ENCODE measurements at regions not wholly inside any gene's neighbourhood (a gene's known extent, or its start where the extent isn't known, plus 50 kb on each side); places are given as distances from the start of the nearest gene placed in this dataset.

- no peak for DNase-seq
Measured at GRCh38 chr14:51552275-51552674, 99.4 kb upstream of the FRMD6 start.

DNA sequence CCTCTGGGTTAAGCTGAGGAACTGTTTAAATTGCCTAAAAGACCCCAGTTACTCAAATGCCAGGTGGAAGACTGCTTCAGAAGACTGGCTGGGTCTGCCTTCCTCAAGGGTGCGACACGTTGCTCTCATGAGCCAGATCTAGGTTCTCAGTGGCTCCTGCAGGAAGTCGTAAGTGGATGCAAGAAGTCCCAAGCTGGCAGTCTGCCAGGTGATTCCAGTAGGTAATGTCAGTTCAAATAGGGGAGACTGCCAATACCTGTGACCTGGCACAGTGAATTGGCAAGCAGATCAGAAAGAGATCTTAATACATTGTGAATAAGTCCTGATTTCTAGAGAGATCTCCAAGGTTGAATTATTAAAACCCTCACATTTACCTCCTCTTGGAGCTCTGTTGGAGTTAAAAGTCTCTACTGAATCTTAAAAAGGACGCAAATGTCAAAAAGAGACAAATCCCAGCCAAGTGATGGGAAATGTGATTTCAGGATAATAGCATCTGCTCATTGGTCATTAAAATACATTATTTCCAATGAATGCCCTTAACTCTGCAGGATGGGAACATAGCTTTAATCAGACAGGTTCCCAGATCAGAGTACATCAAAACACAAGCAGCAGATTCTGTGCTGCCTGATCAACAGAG lies 98.8 kb upstream of the FRMD6 start:
- peak; percentile 2 for DNase-seq

DNA sequence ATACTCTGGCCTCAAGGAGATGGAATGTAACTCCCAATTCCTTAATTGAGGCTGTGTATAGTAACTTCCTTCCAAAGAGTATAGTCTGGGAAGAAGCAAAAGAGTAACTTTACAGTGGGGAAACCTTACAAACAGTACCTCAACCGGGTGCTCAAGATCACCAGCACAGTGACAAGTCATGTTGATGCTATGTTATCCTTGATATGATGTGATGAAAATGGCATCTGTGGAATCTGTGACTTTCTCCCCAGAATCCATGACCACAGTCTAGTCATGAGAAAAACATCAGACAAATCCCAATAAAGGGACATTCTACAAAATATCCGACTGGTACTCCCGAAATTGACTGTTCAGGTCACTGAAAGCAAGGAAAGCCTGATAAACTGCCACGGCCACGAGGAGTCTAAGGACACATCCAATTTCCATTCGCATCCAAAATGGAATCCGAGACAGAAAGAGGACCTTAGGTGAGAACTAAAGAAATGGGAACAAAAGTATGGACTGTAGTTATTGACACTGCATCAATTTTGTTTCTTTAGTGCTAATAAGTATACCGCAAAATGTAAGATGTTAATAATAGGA lies 97.3 kb upstream of the FRMD6 start:
- DNase-seq, result no peak

DNA sequence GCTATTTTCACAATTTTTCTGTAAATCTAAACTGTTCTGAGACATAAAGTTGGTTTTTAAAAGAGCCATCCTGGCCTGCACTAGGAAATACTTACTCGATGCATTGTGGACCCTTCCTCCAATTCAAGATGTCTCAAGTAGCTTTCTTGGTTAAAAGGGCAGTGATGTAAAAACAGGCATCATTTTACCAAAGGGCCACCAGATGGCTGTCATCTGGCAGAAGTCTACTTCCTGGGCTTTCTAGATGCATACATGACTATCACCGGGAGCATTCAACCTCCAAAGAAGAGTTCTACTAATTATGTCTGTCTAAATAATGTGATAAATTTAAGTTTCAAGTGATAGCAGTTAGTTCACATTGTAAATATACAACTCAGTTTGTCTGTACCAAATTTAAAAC lies 96.8 kb upstream of the FRMD6 start:
- no peak for DNase-seq

DNA sequence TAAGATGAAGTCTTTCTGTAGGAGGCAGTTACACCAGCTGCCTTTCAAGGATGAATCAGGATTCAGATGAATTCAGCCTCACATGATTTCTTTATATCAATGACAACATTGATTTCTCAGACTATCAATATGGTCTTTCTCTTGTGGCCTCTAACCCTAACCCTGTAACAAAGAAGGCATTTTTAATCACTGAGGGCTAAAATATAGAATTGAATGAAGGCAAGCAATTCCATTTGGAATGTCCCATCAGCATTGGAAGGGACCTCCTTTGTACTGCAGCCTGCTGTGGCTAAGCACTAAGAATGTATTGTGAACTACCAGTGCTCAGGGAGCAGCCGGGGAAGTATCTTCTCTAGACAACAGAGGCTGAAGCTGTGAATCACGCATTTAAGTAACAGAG lies 90.6 kb upstream of the FRMD6 start:
- DNase-seq, result no peak

DNA sequence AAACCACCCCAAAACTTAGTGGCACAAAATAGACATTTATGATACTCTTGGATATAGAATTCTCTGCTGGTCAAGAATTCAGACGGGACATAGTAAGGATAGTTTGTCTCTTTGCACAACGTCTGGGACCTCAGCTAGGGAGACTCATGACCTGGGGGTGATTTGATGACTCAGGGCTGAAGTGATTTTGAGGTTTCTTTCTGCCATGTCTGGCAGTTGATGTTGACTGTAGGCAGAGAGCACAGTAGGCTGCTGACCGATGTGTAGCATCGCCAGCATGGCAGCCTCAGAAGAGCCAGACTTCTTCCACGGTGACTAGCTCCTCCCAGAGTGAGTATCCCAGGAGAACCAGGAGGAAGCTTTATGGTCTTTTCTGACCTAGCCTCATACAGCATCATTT lies 88.9 kb upstream of the FRMD6 start:
- DNase-seq, result no peak

DNA sequence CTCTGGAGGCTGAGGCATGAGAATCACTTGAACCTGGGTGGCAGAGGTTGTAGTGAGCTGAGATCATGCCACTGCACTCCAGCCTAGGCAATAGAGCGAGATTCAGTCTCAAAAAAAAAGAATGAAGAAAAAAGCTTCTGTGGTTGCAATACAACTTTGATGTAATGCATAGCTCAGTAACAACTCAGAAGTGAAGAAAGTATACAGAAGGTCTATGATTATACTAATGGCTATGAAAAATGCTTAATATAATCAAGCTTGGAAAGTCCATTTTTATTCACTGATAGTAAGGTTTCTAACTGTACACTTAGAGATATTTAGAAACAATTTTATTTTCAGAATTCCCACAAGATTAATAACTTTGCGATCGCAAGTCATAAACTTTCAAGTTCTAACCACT lies 88.2 kb upstream of the FRMD6 start:
- no peak for DNase-seq

GRCh38 chr14:51564460-51564859 lies 87.2 kb upstream of the FRMD6 start:
- peak; percentile 17 for DNase-seq

DNA sequence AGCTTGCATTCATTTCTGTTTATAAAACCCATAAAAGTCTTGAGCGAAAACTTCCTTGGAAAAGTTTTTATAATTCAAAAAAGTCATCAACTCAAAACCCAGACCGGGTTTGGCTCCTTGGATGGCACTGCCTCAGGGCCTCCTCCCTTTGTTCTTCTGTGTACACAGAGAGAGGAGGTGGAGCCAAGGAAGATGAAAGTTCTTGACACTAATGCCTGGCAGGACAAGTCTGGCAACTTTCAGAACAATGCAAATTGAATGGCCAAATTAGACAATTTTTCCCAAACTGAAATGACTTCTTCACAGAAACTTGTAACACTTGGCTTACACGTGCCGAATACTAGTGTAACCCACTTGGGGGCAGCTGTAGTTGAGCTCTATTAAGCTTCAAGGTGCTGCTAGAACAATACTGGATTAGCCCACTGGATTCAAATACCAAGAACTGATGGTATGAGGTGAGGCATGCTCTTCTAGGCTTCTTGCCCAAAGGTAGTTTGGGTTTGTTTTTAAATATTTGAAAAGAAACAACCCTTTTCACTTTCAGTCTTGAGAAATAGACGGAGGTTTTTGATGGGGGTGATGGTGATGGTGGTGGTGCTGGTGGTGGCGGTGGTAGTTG lies 86.6 kb upstream of the FRMD6 start:
- DNase-seq, result no peak

DNA sequence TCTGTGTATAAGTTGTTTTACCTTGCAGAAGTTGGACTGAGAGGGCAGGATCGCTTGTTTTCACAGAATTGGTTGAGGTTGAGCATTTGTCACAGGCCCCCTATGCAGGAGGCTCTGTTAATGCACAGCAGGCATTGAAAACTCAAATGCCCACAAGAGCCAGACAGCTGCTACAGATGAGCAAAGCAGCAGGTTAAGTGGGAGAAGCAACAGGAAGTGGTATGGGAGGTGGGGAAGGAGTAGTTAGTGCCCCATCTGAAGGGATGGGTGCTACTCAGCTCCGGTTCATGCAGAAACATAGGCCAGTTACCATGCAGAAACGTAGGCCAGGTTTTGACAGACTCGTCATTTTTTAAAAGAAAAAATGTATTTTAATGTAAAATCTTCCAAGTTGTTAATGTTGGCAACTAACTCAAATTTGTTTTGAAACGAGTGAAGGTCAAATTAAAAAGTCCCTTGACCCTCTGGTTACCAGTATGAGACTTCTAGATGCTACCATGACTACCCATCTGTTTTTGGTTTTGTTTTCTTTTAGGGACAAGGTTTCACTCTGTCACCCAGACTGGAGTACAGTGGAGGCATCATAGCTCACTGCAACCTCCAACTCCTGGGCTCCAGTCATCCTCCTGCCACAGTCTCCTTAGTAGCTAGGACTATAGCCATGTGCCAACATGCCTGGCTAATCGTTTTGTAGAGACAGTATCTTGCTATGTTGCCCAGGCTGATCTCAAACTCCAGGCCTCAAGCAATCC lies 84.7 kb upstream of the FRMD6 start:
- no peak for DNase-seq

GRCh38 chr14:51568366-51568765 lies 83.3 kb upstream of the FRMD6 start:
- DNase-seq, result no peak

DNA sequence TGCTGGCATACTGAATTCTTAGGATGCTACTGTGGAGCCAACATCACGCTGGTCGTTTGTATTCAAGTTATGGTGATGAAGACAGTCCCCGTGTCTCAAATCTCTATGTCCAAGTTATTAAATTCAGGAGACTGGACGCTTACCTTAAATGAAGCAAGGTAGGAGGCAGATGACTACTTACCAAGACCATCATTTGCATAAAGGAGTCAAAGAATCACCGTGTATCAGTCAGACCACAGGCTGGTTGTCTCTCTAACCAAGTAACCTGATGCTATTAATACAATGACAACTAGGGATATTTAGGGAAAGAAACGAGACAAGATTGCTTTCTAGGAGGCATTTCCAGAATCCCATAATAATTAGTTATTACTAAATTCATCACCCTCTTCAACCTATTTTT lies 78.1 kb upstream of the FRMD6 start:
- DNase-seq, result no peak

DNA sequence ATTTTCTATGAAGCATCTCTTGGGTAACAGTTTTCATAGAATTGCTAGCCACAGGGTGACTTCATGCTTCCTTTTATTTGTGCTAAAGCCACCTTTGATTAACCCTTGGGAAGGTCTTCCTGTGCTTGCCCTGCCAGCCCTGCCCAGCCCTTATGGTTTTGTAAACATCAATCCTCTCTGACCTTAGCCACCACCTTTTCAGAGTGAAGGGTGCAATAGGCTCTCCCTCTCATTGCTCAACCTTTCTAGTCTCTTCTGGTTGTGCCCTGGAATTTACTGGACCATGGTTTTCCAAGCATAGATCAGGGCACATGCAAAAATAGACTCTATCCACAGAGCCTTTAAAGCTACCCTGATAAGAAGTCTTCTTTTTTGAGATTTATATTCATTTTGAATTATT lies 77.7 kb upstream of the FRMD6 start:
- DNase-seq, result no peak

DNA sequence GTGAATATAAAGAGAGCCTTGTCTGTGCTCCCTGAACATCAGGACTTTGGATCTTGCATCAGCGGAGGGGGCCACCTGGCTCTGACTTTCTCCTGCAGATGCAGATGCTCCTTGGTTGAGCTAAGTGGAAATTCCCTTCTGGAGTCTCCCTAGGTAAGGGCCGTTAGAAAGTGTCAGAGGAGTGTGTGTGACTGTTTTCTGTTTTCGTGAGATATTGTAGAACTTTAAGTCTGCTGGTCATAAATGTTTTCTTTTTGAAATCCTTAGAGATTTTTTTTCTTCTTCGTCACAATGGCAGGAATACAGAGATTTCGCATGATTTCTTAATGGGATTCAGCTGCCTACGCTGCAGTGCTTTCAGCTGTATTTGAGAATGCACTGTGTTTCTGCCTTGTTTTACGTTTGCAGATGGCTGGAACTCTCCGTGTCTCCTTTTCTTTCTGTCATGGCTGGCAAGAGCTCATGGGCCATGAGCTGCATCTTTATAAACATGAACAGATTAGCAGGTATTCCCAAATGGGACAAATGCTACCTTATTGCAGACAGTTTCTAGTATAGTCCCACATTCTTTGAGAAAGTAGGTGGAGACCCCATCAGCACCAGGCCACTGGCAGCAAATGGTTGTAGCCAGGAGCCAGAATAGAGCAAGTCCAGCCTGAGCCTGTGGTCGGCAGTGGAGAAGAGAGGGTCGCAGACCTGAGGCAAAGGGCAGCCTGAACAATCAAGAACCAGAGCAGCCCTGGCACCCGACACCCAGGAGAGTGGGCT lies 76.2 kb upstream of the FRMD6 start:
- no peak for DNase-seq

DNA sequence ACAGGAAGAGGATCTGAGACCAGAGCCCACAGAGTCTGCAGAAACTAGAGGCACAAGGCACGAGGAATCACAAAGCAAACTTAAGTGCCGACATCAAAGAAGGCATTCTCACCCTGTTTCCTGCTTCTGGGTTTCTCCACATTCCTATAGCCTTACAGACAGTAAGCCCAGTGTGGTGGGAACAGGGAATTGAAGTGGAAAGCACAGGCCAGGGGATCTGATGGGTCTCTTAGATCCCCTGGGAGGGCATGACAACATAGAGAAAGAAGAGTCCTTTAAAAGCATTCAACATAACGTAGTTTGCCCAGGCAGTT lies 75.6 kb upstream of the FRMD6 start:
- no peak for DNase-seq

DNA sequence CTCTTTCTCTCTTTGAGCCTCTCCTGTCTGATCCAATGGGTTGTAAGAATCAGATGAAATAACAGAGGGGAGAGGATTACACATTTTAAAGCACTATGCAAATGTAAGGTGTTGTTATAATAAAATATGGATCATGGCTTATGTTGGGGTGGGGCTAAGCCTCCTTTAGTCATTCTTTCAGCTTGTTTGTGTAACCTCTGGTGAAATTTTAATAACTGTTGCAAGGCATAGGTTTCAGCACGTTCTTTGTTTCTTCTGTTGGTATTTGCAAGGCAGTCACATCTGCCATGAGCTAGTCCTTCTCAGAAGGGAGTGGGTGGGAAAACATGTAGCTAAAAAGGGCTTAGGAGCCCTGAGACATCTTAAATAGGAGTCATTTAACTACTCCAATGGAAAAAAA lies 74.8 kb upstream of the FRMD6 start:
- DNase-seq, result no peak

DNA sequence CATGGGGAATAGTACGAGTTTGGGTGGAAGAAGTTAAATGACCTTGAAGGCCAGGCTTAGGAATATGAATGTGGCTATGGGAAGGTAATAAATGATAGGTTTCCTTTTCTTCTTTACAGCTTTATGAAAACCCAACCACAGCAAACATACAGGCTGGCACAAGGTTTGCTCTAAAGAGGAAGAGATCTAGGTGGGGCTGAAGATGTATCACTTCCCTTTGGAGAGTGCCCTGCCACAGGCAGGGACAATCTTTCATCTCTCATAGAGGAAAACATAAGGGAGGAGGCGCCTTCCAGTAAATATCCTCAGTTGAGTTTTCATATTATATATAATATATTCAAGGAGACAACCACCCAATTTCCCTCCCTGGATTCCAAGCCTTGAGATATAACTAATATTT lies 72.9 kb upstream of the FRMD6 start:
- DNase-seq, result no peak

DNA sequence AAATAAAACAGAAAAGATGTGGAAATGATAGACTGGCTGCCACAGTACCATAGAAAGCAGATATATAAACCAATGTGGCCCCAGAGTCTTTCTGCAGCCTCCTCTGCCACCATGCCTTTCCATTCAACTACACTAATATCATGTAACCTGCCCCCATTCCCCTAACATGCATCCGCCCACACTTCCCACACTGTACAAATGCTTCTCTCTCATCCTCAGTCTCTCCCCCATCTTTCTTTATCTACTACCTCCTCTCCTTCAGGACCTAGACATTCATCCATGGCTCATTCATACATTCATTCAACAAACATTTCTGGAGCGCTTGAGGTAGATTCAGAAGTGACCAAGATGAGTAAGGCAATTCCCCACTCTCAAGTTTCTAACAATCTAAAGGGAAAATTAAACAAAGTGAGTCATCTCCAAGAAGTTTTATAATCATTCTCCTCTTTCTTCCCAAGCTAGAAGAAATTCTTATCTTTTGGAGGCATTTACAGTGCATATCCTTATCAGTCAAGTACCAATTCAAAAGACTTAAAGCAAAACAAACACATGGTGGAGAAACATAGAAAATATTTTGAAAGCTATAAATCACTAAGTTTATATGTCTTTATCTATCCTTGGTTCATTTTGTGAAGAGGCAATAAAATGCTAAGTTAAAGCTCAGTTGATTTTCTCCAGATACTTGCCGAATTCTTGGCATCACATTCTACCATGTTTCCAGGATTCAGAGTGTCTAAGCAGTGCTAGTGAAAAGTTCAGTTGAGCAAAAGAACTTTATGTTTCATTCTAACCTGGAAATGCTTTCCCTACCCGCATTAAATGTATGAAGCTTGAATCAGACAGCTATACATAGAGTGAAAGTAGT lies 70.5 kb upstream of the FRMD6 start:
- no peak for DNase-seq

DNA sequence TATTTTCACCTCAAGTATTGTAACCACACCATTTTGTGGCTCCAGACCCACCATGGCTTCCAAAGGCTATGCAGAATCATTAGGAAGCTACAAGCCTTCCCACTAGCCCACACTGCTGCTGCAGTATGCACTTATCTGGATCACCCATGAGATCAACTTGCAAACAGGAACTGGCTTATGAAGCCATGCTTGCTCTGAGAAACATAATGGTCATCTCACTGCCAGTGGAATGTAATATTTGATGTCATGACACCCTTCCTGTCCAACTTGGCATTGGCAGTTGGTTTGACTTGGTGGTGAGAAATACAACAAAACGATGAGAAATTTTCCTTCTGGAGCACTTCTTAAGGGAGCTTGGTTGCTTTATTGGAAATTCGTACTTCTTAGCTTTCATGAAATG lies 69.3 kb upstream of the FRMD6 start:
- DNase-seq, result no peak

- DNase-seq, result no peak
Measured at GRCh38 chr14:51585055-51585454, 66.7 kb upstream of the FRMD6 start.

DNA sequence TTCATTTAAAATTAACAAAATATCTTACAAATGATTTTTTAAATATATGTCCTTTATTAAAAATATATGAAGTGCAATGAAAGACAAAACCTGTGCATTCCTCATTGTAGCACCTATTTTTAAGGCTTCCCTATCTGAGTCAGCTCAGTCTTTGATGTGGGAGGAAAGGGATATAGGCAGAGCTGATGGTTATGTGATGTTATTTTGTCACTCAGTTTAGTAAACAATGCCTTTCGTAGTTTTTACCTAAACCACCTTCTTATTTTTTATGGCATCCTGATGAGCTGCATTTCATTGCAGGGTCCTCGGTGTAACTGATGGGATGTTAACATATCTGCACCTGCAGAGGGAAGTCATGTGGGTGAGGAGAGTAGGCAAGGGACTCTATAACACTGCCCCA lies 58.9 kb upstream of the FRMD6 start:
- DNase-seq, result no peak

- DNase-seq, result no peak
Measured at GRCh38 chr14:51593397-51593796, 58.3 kb upstream of the FRMD6 start.
